Right forelimb (tissue), 1 donor: ENCODE measurements at regions not wholly inside any gene's neighbourhood (a gene's known extent, or its start where the extent isn't known, plus 50 kb on each side); places are given as distances from the start of the nearest gene placed in this dataset.
"Not testable (repeated sequence)": the region's sequence is repeated elsewhere in the genome, so short reads cannot be mapped to it uniquely, and the experiment has no call there.

Experiments
- DNase-seq: peaks from one replicate; pipeline ENCODE4 v3.0.0-alpha.2; 2018

DNA sequence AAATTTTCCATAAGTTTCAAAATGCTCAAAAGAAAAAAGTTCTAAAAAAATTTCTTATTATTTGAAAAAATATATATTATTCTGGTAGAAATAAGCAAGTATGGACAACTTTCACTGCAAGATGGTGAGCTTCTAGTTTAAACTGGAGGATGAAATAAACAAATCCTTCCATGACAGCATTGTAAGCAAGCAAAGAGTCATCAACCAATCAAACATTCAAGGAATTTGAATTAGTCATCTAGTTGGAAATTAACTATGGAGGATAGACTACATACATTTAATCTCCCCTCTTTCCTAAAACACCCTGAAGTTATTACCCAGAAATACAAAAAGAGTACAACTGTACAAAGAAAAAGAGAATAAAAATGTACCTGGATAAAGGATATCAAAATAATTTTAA lies 51.0 kb upstream of the IRX5 start:
- DNase-seq = no peak

GRCh38 chr16:54878301-54878700 lies 52.4 kb upstream of the IRX5 start:
- no peak for DNase-seq

- no peak for DNase-seq
Measured at GRCh38 chr16:54875443-54875842, 55.2 kb upstream of the IRX5 start.

DNA sequence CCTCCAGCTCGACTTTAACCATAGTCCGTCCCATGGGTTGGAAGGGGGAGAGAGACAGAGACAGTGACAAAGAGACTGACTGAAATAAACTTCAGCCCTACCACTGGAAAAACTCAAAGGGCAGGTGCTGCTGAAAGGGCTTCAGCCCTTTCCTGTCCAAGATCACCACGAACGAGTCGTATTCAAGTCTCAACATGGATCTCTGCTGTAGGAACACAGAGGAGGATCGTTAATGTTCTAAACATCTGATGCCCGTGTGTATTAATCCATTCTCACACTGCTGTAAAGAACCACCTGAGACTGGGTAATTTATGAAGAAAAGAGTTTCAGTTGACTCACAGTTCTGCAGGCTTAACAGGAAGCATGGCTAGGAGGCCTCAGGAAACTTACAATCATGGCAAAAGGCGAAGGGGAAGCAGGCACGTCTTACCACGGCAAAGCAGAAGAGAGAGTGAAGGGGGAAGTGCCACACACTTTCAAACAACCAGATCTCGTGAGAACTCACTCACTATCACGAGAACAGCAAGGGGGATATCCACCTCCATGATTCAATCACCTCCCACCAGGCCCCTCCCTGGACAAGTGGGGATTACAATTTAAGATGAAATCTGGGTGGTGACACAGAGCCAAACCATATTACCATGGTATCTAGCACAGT lies 56.8 kb upstream of the IRX5 start:
- DNase-seq = not testable (repeated sequence)

DNA sequence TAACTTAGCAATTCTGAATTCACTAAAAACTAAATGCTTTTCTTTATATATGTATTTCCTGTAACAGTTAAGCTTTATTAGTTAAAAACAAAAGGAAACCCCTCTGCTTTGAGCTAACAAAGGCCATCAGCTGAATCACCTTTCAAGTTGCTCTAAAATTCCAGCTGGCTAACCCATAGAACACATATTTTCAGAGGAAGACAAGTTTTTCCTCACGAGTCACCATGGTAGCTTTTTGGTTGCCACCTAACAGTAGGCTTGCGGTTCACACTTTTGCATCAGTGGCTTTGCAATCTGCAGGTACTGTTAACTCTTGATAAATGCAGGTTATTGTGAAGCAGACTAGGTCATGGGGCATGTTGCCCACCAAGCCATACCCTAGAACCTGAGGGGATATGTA lies 57.6 kb upstream of the IRX5 start:
- DNase-seq = no peak

DNA sequence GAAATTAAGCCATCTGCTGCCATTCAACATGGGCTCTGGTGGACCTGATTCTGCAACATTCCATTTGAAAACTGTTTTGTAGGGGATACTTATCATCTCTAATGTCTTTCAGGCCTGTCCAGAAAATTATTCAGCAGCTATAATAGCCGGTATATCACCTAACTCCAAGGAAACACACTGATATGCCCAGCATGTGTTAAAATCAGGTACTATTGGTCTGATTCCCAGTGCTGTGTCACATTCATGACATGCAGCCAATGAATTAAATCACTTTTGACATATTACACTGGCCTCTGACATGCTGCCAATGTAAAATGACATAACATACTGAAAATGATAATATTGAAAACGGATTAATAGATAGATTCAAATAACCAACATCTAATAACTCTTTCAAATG lies 60.5 kb upstream of the IRX5 start:
- DNase-seq = no peak

GRCh38 chr16:54867302-54867832 lies 63.3 kb upstream of the IRX5 start:
- DNase-seq = no peak

DNA sequence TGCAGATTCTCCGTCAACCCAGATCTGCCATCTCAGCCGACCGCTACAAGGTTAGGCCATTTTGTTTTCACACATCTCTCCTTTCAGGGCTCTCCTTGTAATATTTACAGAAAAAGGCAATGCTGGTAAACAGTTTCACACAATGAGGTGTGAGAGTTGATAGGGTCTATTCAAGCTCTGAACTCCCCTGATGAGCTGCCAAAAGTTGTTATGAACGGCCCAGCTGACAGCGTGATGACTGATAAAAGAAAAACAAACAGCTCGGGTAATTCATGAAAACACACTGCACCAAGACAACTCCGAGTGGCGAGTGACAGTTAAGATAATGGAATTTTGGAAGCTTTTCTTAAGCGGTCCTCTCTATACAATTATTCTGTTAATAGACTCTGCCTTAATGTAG lies 68.1 kb upstream of the IRX5 start:
- DNase-seq = no peak

GRCh38 chr16:54856871-54857270 lies 73.8 kb upstream of the IRX5 start:
- DNase-seq = no peak

- no peak for DNase-seq
Measured at GRCh38 chr16:54847609-54848008, 83.1 kb upstream of the IRX5 start.

GRCh38 chr16:54847207-54847606 lies 83.5 kb upstream of the IRX5 start:
- no peak for DNase-seq

GRCh38 chr16:54846766-54847165 lies 83.9 kb upstream of the IRX5 start:
- DNase-seq = no peak

DNA sequence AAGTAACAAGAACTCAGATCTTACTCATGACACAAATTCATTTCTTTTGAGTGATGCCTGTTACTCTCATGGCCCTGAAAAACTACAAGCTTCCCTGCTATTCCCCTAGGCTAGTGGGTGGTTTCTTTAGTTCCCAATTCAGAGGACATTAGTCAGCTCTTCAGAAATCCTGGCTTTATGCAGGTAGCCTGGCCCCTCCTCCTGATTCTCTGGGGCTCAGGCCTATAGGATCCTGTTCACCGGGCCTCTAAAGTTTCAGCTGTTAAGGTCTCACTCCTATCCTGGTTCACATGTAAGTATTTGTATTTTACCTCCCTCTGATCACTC lies 87.3 kb upstream of the IRX5 start:
- DNase-seq = no peak

DNA sequence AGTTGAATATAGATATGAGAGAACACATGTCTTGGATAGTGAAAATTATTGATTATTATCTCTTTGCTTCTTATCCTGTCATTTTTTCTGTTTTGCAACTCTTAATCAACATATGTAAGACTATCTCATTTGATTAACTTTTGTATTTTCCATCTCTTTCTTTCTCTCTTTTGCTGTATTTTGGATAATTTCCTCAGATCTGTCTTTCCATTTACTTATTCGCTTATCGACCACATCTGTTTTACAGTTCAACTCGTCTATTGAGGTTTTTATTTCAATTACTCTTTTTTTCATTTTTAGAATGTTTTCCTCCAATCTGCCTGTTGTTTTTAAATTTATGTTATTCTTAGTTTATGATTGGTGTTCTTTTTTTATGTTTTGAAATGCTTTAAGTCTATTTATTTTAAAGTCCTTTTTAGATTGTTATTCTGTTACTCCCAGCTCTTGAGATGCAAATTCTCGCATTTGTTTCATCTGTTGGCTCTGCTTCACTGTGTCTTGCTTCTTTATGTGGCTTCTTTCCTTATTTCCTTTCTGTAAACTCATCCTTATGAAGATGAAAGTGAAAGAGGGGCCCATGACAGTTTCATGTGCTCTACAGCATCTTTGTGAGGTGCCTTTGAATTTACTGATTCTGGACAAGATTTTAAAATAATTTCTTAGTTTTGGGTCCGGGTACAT lies 87.8 kb upstream of the IRX5 start:
- no peak for DNase-seq

DNA sequence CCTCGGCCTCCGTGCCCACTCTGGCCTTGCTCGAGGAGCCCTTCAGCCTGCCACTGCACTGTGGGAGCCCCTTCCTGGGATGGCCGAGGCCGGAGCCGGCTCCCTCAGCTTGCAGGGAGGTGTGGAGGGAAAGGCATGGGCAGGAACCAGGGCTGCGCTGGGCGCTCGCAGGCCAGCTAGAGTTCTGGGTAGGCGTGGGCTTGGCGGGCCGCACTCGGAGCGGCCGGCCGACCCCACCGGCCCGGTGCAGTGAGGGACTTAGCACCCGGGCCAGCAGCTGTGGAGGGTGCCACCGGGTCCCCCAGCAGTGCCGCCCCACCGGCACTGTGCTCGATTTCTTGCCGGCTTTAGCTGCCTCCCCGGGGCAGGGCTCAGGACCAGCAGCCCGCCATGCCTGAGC lies 101.0 kb upstream of the IRX5 start:
- DNase-seq = no peak

DNA sequence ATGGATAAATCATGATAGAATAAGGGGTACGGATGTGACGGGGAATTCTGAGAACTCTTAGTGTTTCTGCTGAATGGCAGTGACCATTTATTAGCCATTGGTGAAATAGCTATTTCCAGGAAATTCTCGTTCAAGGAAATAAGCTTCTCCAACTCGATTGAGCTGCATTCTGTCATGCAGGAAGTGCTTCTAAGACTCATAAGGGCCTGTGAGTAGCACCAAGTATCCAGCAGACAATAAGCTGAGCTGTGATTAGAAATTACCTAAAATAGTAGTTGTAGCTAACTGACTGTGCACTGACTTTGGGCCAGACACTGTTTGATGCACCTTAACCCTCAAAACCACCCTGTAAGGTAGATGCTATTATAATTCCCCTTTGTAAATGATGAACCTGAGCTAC lies 107.8 kb upstream of the IRX5 start:
- no peak for DNase-seq

GRCh38 chr16:54822492-54822891 lies 108.2 kb upstream of the IRX5 start:
- DNase-seq = no peak

- DNase-seq = no peak
Measured at GRCh38 chr16:54821731-54822130, 108.9 kb upstream of the IRX5 start.

GRCh38 chr16:54817940-54818574 lies 112.6 kb upstream of the IRX5 start:
- DNase-seq = no peak

DNA sequence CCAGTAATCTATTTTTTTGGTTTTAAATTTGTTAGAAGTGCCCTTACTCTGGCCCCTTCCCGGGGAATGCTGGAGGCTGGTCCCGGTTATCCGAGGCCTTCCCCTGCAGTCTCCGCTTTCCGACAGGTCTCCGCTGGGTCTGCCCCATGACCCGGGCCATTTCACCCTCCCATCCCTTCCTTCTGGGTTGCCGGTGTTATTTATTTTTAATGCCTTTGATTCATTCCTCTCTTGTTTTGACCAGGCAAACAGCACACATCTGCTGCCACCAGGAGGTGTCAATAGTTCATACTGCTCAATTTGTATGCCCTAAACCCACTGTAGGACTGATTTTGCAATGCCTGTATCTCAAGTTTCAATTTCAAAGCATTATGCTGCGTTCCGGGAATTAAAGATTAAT lies 113.2 kb upstream of the IRX5 start:
- DNase-seq = no peak

DNA sequence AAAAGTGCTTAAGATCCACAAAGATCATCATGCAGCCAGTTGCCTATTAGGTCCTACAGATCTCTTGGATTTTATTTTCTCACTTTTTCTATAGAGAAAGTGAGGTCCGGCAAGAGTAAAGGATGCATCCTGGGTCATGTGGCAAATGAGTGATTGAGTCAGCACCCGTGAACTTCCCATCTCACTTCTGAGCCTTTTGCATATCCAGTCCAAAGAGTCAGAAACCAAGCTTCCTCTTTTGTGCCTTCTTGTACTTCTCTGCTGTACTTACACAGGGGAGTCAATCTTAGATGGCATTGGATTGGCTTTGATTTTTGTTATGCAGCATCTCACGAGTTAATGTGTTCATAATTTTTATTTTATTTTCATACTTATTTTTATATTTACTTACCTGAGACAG lies 114.2 kb upstream of the IRX5 start:
- no peak for DNase-seq

DNA sequence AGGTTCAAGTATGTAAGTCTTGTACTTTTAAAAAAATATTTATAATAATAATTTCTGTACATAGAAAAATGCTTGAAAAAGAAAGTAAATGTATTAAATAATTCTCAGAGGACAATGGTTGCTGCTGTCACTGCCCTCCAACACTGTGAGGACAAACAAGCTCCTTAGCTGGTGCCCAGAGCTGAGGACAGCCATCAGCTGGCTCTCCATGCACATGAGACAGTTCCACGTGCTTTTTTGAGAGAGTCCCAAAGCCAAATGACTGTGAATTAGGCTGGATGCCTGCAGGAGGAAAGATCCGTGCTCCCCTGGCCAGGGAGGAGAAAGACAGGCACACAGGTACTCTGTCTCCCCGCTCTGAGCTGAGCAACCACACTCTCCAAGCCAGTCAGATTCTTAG lies 115.5 kb upstream of the IRX5 start:
- no peak for DNase-seq

- DNase-seq = no peak
Measured at GRCh38 chr16:54813778-54814177, 116.9 kb upstream of the IRX5 start.

DNA sequence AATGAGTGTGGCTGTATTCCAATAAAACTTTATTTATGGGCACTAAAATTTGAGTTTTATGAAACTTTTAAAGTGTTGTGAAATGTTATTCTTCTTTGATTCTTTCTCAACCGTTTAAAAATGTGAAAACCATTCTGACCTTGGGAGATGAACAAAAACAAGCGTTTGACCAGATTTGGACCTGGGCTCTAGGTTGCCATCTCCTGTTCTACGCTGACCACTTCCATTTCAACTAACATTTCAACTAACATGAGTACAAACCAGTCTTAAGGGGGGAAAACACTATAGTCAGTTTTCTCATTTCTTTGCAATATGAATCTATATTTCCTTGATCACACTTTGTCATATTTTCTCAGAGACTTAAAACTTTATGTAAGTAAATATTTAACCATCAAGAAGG lies 118.4 kb upstream of the IRX5 start:
- no peak for DNase-seq

DNA sequence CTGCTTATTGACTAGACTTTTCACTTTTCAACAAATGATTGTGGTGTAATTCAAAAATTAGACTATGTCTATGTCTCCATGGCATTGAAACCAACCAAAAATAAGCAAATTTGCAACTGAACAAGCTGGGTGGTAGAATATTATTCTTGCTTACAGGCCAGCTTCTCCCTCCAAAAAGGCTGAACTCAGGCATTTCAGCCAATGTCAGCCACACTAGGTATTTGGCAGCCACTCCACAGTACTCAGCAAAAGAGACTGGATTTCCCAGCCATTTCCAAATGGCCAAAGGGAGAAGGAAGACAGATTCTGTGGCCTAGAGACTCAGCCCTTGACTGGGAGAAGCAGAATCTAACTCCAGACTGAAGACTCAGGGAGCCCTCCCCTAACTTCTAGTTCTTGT lies 121.8 kb upstream of the IRX5 start:
- no peak for DNase-seq
